Sigmoid colon (tissue), 6 donors: ENCODE measurements at regions not wholly inside any gene's neighbourhood (a gene's known extent, or its start where the extent isn't known, plus 50 kb on each side); places are given as distances from the start of the nearest gene placed in this dataset.

ENCODE experiments used
- DNase-seq: peaks from one replicate; pipeline ENCODE4 v3.0.0-alpha.2; 2019
- H3K27ac ChIP-seq, 4 donors: fragments of 200-600 bp; sonication (generic); one replicate each; pipeline ENCODE4 v1.5.1; 2016 to 2019; ENCODE audit warnings: mild to moderate bottlenecking in 1 of 4
- H3K27me3 ChIP-seq, 3 donors: fragments of 200-600 bp; sonication (generic); one replicate each; pipeline ENCODE4 v1.5.1; 2019; ENCODE audit warnings: mild to moderate bottlenecking in 1 of 3
- H3K36me3 ChIP-seq, 4 donors: fragments of 200-600 bp; sonication (generic); one replicate each; pipeline ENCODE4 v1.5.1; 2016 to 2019
- H3K4me1 ChIP-seq, 4 donors: fragments of 200-600 bp; sonication (generic); one replicate each; pipeline ENCODE4 v1.5.1; 2017 to 2019
- H3K4me3 ChIP-seq, 4 donors: fragments of 200-600 bp; sonication (generic); one replicate each; pipeline ENCODE4 v1.5.1; 2017 to 2019; ENCODE audit warnings: mild to moderate bottlenecking in 2 of 4, moderate library complexity in 1 of 4
- H3K9me3 ChIP-seq, 4 donors: fragments of 200-600 bp in 3 of 4; sonication (generic) in 3 of 4; one replicate each; pipeline versions ENCODE4 v1.5.1 to v1.6.1; 2013 to 2019
- EP300 ChIP-seq, 4 donors: sonication (generic); formaldehyde crosslinking; IDR thresholded peaks; one replicate each; pipeline ENCODE4 v1.6.1; 2017; ENCODE audit warnings: antibody characterized with exemption in 4 of 4
- POLR2A ChIP-seq, 2 donors: fragments of 450-650 bp; IDR thresholded peaks; one replicate each; pipeline ENCODE4 v1.6.1; 2016; ENCODE audit warnings: antibody characterized with exemption in 2 of 2, mild to moderate bottlenecking in 2 of 2, moderate library complexity in 2 of 2
- POLR2AphosphoS5 ChIP-seq, 4 donors: sonication (generic); formaldehyde crosslinking; IDR thresholded peaks; one replicate each; pipeline ENCODE4 v1.6.1; 2017; ENCODE audit warnings: antibody characterized with exemption in 4 of 4
- WGBS, 2 donors: extraction: QIAGEN DNeasy Blood & Tissue Kit; methylation state at CpG; one replicate each; pipeline ENCODE4 v1.1.7; 2013; 5-methylcytosine and 5-hydroxymethylcytosine counted together
- intact Hi-C: fragments of 100-400 bp; cut with DNase I; formaldehyde crosslinking; loops from one replicate; pipeline ENCODE4 v1.15.1; 2023
- TF ChIP-seq, protein P1 (sequence below), 4 experiments: fragments of 450-650 bp in 3 of 4; fragments of 200-600 bp in 1 of 4; IDR thresholded peaks; one replicate each; pipeline ENCODE4 v1.5.1; 2016 to 2019; ENCODE audit warnings: antibody characterized with exemption in 4 of 4, mild to moderate bottlenecking in 3 of 4, moderate library complexity in 2 of 4
- donor health status: healthy with polysubstance abuse.
- donor health status: healthy.

DNA sequence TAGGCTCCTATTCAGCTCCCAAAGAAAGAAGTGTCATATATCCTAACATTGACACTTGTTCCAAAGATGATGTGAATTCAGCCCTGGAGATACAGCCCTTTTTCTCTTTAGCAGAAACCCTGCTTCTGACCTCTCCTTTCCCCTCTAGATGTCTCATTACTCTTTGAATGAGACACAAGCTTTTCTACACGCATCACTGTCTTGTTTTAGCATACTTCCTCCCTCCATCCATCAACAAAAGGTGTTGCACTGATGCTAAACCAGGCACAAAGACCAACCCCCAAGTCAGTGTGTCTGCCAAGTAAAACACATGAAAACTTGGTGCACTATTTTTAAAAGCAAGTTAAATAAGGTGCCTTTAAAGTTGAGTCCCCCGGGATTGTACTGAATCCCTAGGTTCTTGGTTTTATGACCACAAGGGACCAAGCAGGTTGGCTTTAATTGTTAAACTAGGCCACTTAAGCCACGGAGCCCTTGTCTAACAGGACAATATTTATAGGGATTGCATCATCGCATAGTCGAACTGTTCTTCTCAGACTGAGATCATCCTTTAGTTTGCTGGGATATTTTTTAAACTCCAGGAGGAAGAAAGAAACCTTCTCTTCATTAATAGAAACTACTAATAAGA is 101.0 kb upstream of the GUCA2B start:
- intact Hi-C loops, result no loop called here
- Histone ChIP-seq H3K36me3 (no peaks in the 10 kb centered on the region), H3K4me1 (no peaks in the 10 kb centered on the region), H3K9me3 (peaks cover 0 to under 1% (median 0%) of the 10 kb centered on the region in 4 donors), H3K4me3 (no peak overlapping the region), H3K27me3 (no peaks in the 10 kb centered on the region), H3K27ac (no peak overlapping the region)
- DNase-seq, result no peak
- no peak for TF ChIP-seq EP300 (IDR thresholded peaks at IDR 0.05)
- TF ChIP-seq POLR2A (IDR thresholded peaks at IDR 0.05), result no peak
- TF ChIP-seq, protein P1, sequence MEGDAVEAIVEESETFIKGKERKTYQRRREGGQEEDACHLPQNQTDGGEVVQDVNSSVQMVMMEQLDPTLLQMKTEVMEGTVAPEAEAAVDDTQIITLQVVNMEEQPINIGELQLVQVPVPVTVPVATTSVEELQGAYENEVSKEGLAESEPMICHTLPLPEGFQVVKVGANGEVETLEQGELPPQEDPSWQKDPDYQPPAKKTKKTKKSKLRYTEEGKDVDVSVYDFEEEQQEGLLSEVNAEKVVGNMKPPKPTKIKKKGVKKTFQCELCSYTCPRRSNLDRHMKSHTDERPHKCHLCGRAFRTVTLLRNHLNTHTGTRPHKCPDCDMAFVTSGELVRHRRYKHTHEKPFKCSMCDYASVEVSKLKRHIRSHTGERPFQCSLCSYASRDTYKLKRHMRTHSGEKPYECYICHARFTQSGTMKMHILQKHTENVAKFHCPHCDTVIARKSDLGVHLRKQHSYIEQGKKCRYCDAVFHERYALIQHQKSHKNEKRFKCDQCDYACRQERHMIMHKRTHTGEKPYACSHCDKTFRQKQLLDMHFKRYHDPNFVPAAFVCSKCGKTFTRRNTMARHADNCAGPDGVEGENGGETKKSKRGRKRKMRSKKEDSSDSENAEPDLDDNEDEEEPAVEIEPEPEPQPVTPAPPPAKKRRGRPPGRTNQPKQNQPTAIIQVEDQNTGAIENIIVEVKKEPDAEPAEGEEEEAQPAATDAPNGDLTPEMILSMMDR (IDR thresholded peaks at IDR 0.05), result no peak
- no peak for TF ChIP-seq POLR2AphosphoS5 (IDR thresholded peaks at IDR 0.05)
- WGBS, 2 donors, result 63 to 64% methylated on average over 5 of the region's 5 CpGs

DNA sequence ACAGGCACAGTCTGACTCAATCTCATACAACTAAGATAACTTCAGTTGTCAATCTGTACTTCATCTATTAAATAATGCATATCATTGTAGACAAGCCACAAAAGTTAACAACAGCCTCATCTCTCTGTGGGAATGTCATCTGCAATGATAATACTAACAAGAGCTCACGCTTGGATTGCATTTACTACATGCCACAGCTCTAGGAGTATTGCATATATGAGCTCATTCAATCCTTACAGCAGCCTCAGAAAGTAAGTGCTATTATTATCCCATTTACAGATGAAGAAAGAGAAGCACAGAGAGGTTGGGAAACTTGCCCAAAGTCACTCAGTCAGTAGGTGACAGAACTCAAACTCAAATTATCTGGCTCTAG is 105.7 kb upstream of the GUCA2B start:
- Histone ChIP-seq H3K36me3 (no peaks in the 10 kb centered on the region), H3K4me3 (no peak overlapping the region), H3K27me3 (no peaks in the 10 kb centered on the region), H3K4me1 (no peaks in the 10 kb centered on the region), H3K9me3 (no peaks in the 10 kb centered on the region), H3K27ac (no peak overlapping the region)
- no peak for DNase-seq
- intact Hi-C loops, result no loop called here
- WGBS, 2 donors, result 73 to 79% methylated on average over 1 of the region's 1 CpG
- TF ChIP-seq, protein P1 (IDR thresholded peaks at IDR 0.05), result no peak
- TF ChIP-seq POLR2A (IDR thresholded peaks at IDR 0.05), result no peak

DNA sequence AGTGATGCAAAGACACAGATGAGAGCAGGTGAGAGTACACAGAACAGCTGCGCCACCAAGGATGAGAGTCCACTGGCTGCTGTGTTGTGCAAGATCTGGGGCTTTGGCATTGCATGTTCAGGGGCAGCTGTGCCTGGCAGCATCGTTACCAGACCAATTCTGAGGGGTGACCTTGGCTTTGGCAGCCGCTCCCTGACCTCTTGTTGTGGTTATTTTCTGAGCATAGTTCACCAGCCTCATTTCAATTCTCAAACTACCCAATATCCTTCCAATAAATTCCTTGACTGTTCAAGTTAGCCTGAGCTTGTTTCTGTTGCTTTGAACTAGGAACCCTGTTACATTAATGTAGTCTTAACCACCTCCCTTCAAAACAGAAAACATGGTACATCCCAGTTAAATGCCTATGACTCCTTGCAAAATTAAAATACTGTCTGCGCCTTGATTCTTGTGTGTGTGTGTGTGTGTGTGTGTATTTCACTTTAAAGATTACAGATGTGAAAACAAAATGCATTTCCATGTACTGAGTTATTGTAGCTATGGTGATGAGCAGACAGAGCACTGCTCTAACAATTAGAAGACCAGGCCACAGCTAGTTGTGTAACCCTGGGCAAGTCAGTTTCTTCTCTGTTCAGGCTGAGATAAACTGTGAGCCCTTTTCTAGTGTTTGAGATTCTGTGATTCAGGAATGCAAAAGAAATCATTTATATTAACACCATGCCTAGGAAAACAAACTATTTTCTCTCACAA is 106.3 kb upstream of the GUCA2B start:
- H3K4me3 ChIP-seq, result no peak overlapping the region
- DNase-seq, result no peak
- intact Hi-C loops, result no loop called here
- H3K9me3 ChIP-seq, result no peaks in the 10 kb centered on the region
- H3K27ac ChIP-seq, result no peak overlapping the region
- H3K27me3 ChIP-seq, result no peaks in the 10 kb centered on the region
- H3K36me3 ChIP-seq, result no peaks in the 10 kb centered on the region
- TF ChIP-seq EP300 (IDR thresholded peaks at IDR 0.05) (no peak), POLR2A (IDR thresholded peaks at IDR 0.05) (no peak), POLR2AphosphoS5 (IDR thresholded peaks at IDR 0.05) (no peak)
- TF ChIP-seq, protein P1 (IDR thresholded peaks at IDR 0.05), result no peak
- 41 to 75% methylated on average over 4 of the region's 4 CpGs for WGBS, 2 donors
- no peaks in the 10 kb centered on the region for H3K4me1 ChIP-seq

- no peak for DNase-seq
- no peak overlapping the region for H3K27ac ChIP-seq
- no peaks in the 10 kb centered on the region for H3K9me3 ChIP-seq
- H3K4me1 ChIP-seq, result no peaks in the 10 kb centered on the region
- no peak overlapping the region for H3K4me3 ChIP-seq
- WGBS, 2 donors, result 98 to 99% methylated on average over 3 of the region's 3 CpGs
- no peaks in the 10 kb centered on the region for H3K27me3 ChIP-seq
- no peaks in the 10 kb centered on the region for H3K36me3 ChIP-seq
- intact Hi-C loops, result no loop called here
- TF ChIP-seq POLR2A (IDR thresholded peaks at IDR 0.05) (no peak), POLR2AphosphoS5 (IDR thresholded peaks at IDR 0.05) (no peak), EP300 (IDR thresholded peaks at IDR 0.05) (no peak)
- TF ChIP-seq, protein P1 (IDR thresholded peaks at IDR 0.05), result no peak
These were observed 108.9 kb upstream of the GUCA2B start for GRCh38 chr1:42044346-42044745.
